Keratinocyte (primary cell): ENCODE measurements at regions not wholly inside any gene's neighbourhood (a gene's known extent, or its start where the extent isn't known, plus 50 kb on each side); places are given as distances from the start of the nearest gene placed in this dataset.
A peak's percentile ranks its signal among the peaks of the same experiment; 100 is the strongest.

Experiments used
- DNase-seq: peaks from one replicate; pipeline ENCODE4 v3.0.0-alpha.2; 2011; ENCODE audit warnings: low read depth, missing footprints, low spot score
- FAIRE-seq: peaks from 2 replicates; lab custom pipeline; 2011; peaks lifted over from hg19 to GRCh38; lab: Jason Lieb, UNC
- H2AFZ ChIP-seq: 2 replicates; pipeline ENCODE4 v1.6.0; 2012; ENCODE audit warnings: low read length, control low read depth, inconsistent platforms; ENCODE audit not compliant: control insufficient read depth
- H3K27ac ChIP-seq: 2 replicates; pipeline ENCODE4 v1.5.1; 2011; ENCODE audit warnings: low read length; ENCODE audit not compliant: control insufficient read depth, insufficient read depth
- H3K27me3 ChIP-seq: 3 replicates; pipeline ENCODE4 v1.6.0; 2011; ENCODE audit warnings: low read length; ENCODE audit not compliant: control insufficient read depth, insufficient read depth; ENCODE audit errors: extremely low read depth
- H3K36me3 ChIP-seq, 2 experiments: 2 replicates in 1 of 2; 3 replicates in 1 of 2; pipeline ENCODE4 v1.5.1; 2011; ENCODE audit warnings: low read length in 2 of 2, mild to moderate bottlenecking in 1 of 2; ENCODE audit not compliant: control insufficient read depth in 2 of 2, insufficient read depth in 2 of 2; ENCODE audit errors: extremely low read depth in 1 of 2
- H3K4me1 ChIP-seq: 3 replicates; pipeline ENCODE4 v1.5.1; 2011; ENCODE audit warnings: low read length; ENCODE audit not compliant: control insufficient read depth, insufficient read depth; ENCODE audit errors: extremely low read depth
- H3K4me2 ChIP-seq: 3 replicates; pipeline ENCODE4 v1.6.0; 2011; ENCODE audit warnings: low read depth, low read length; ENCODE audit not compliant: control insufficient read depth, insufficient read depth; ENCODE audit errors: extremely low read depth
- H3K4me3 ChIP-seq, 3 experiments: fragments of 200-600 bp in 1 of 3; sonication (generic) in 1 of 3; 2 replicates in 2 of 3; 3 replicates in 1 of 3; pipeline ENCODE4 v1.5.1; 2011 to 2016; ENCODE audit warnings: low read length in 3 of 3, mild to moderate bottlenecking in 3 of 3, control low read depth in 2 of 3, inconsistent platforms in 1 of 3, low read depth in 1 of 3, mixed read lengths in 1 of 3, mixed run types in 1 of 3, moderate library complexity in 1 of 3; ENCODE audit not compliant: control insufficient read depth in 2 of 3, insufficient read depth in 2 of 3; ENCODE audit errors: extremely low read depth in 1 of 3
- H3K79me2 ChIP-seq: 2 replicates; pipeline ENCODE4 v1.6.0; 2012; ENCODE audit warnings: low read length; ENCODE audit not compliant: control insufficient read depth, insufficient read depth
- H3K9ac ChIP-seq: 3 replicates; pipeline ENCODE4 v1.6.0; 2011; ENCODE audit warnings: low read length; ENCODE audit not compliant: control insufficient read depth, insufficient read depth; ENCODE audit errors: extremely low read depth
- H3K9me1 ChIP-seq: 3 replicates; pipeline ENCODE4 v1.6.0; 2011; ENCODE audit warnings: low read length; ENCODE audit not compliant: control insufficient read depth, insufficient read depth; ENCODE audit errors: extremely low read depth
- H3K9me3 ChIP-seq: 2 replicates; pipeline ENCODE4 v1.5.1; 2012; ENCODE audit warnings: low read depth, low read length; ENCODE audit not compliant: control insufficient read depth
- H4K20me1 ChIP-seq: 3 replicates; pipeline ENCODE4 v1.6.0; 2011; ENCODE audit warnings: low read length; ENCODE audit not compliant: control insufficient read depth, insufficient read depth; ENCODE audit errors: extremely low read depth
- EZH2 ChIP-seq: IDR thresholded peaks from one replicate; pipeline ENCODE4 v1.6.1; 2012; ENCODE audit warnings: inconsistent platforms, mild to moderate bottlenecking, low read length, moderate library complexity
- dilution Hi-C: fragments of 300-500 bp; cut with MboI; formaldehyde crosslinking; loops from one replicate; pipeline ENCODE4 v1.7.0; 2020; ENCODE audit warnings: low sequenced_read_pairs; ENCODE audit not compliant: extremely low pct_ligation_motif_present
- TF ChIP-seq, protein P1 (sequence below), 3 experiments: IDR thresholded peaks in 1 of 3; conservative IDR thresholded peaks in 1 of 3; optimal IDR thresholded peaks in 1 of 3; 2 replicates in 2 of 3; 3 replicates in 1 of 3; pipeline versions ENCODE3 to v1.5.1; 2011; ENCODE audit warnings: low read length in 3 of 3, mild to moderate bottlenecking in 3 of 3, moderate library complexity in 2 of 3, control low read depth in 1 of 3, inconsistent platforms in 1 of 3; ENCODE audit not compliant: insufficient read depth in 2 of 3; ENCODE audit errors: extremely low read depth in 1 of 3

DNA sequence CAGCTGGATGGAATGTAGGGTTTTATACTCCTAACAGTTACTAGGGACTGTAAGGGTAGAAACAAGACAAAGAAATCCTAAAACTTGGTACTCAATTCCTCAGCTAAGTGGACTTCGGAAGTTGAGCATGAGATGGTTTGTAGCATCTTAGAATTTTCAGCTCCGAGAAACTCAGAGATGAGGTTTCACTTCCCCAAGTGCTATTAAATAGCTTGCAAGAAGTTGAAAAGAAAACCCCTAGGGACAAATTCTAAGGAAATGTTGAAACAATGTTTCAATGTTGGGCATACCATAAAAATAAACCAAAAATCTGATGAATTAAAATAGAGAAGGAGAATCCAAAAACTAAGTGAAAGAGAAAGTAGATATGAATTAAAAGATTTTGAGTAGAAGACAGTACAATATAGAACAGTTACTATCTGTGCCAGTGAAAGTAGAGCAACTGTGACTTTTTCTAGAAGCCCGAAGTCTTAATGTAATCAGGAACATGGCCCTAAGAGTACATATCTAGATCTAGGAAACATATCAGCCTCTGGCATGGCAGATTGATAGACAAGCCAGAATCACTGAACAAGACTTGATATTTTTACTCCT lies 308.6 kb upstream of the RGMB start:
- no peak overlapping the region for H3K9ac ChIP-seq
- FAIRE-seq: no peak

DNA sequence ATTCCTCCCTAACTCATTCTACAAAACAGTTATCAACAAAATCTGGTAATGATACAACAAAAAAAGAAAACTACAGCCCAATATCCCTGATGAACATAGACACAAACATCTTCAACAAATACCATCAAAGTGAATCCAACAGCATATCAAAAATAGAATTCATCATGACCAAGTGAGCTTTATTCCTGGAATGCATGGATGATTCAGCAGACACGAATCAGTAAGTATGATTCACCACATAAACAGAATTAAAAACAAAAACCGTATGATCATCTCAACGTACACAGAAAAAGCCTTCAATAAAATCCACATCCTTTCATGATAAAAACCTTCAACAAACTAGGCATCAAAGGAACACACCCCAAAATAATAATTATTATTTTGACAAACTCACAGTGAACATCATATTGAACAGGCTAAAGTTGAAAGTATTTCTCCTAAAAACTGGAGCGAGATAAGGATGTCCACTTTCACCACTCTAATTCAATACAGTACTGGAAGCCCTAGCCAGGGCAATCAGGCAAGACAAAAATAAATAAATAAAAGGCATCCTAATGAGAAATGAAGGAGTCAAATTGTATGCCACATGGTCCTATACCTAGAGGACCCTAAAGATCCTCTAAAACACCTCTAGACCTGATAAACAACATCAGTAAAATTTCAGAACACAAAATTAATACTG lies 305.1 kb upstream of the RGMB start:
- no peaks in the 10 kb centered on the region for H3K9me3 ChIP-seq
- H3K27ac ChIP-seq: peak overlapping the region; percentile 28
- H2AFZ ChIP-seq: no peak overlapping the region
- dilution Hi-C loops: no loop called here
- no peak for TF ChIP-seq EZH2
- TF ChIP-seq, protein P1, sequence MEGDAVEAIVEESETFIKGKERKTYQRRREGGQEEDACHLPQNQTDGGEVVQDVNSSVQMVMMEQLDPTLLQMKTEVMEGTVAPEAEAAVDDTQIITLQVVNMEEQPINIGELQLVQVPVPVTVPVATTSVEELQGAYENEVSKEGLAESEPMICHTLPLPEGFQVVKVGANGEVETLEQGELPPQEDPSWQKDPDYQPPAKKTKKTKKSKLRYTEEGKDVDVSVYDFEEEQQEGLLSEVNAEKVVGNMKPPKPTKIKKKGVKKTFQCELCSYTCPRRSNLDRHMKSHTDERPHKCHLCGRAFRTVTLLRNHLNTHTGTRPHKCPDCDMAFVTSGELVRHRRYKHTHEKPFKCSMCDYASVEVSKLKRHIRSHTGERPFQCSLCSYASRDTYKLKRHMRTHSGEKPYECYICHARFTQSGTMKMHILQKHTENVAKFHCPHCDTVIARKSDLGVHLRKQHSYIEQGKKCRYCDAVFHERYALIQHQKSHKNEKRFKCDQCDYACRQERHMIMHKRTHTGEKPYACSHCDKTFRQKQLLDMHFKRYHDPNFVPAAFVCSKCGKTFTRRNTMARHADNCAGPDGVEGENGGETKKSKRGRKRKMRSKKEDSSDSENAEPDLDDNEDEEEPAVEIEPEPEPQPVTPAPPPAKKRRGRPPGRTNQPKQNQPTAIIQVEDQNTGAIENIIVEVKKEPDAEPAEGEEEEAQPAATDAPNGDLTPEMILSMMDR (optimal IDR thresholded peaks at IDR 0.05 in 1 of 3, IDR thresholded peaks at IDR 0.05 in 1 of 3, conservative IDR thresholded peaks at IDR 0.05 in 1 of 3; ENCODE audit: extremely low read depth in 1 of 3, insufficient read depth in 2 of 3, low read length in 3 of 3): no peak
- H3K36me3 ChIP-seq: no peaks in the 10 kb centered on the region
- DNase-seq: peak; percentile 30
- no peak overlapping the region for H3K9ac ChIP-seq
- H3K4me1 ChIP-seq: peaks cover 18% of the 10 kb centered on the region
- no peaks in the 10 kb centered on the region for H3K79me2 ChIP-seq
- no peaks in the 10 kb centered on the region for H3K9me1 ChIP-seq
- no peaks in the 10 kb centered on the region for H4K20me1 ChIP-seq
- H3K27me3 ChIP-seq: no peaks in the 10 kb centered on the region
- H3K4me3 ChIP-seq: no peak overlapping the region
- H3K4me2 ChIP-seq: peak overlapping the region; percentile 47
- FAIRE-seq: peak; percentile 80

More for the DNA sequence above, 308.6 kb upstream of the RGMB start:
- H3K4me2 ChIP-seq: no peak overlapping the region
- no peak overlapping the region for H3K27ac ChIP-seq
- dilution Hi-C loops: no loop called here
- no peak overlapping the region for H3K4me3 ChIP-seq
- no peaks in the 10 kb centered on the region for H3K36me3 ChIP-seq
- peaks cover 18% of the 10 kb centered on the region for H3K4me1 ChIP-seq
- no peaks in the 10 kb centered on the region for H3K9me3 ChIP-seq
- H3K9me1 ChIP-seq: no peaks in the 10 kb centered on the region
- H4K20me1 ChIP-seq: no peaks in the 10 kb centered on the region
- no peak overlapping the region for H2AFZ ChIP-seq
- no peak for DNase-seq
- H3K79me2 ChIP-seq: no peaks in the 10 kb centered on the region
- no peaks in the 10 kb centered on the region for H3K27me3 ChIP-seq
- TF ChIP-seq EZH2: no peak
- TF ChIP-seq, protein P1 (optimal IDR thresholded peaks at IDR 0.05 in 1 of 3, IDR thresholded peaks at IDR 0.05 in 1 of 3, conservative IDR thresholded peaks at IDR 0.05 in 1 of 3; ENCODE audit: extremely low read depth in 1 of 3, insufficient read depth in 2 of 3, low read length in 3 of 3): no peak
